ENCODE measurements at regions not wholly inside any gene's neighbourhood (a gene's known extent, or its start where the extent isn't known, plus 50 kb on each side); places are given as distances from the start of the nearest gene placed in this dataset.

DNA sequence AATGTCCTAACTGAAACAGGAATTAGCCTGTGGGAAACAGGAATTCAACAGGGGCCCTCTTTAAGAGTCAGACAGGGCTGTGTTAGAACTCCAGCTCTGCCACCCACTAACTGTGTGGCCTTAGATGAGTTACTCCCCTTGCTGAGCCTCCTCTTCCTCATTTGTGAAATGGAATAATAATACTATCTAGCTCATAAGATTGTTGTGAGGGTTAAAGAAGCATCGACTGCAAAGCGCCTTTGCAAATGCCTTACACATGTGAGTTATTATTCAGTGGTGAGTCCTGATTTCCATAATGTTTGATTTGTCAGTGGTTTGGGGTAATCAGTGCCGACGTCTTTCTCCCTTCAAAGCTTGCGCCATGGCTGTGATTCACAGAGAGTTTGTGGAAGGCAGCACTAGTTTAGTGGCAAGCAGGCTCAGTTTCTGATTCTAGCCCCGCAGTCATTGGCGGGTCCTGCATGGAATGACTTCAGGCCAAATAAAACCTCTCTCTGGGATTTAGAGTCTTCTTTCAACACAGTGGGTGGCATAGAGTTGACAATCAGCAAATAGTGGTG is 388.5 kb downstream of the PLPP3 start:
- no peaks in the 10 kb centered on the region for H3K36me3 ChIP-seq (ENCODE audit: control insufficient read depth, insufficient read depth, low read length)
- no peaks in the 10 kb centered on the region for H3K4me1 ChIP-seq (ENCODE audit: control insufficient read depth, insufficient read depth, low read length, poor library complexity, severe bottlenecking)
- no peak for DNase-seq
- H3K27me3 ChIP-seq (replicated peaks; ENCODE audit: control insufficient read depth, insufficient read depth, low read length, poor library complexity, severe bottlenecking) = no peaks in the 10 kb centered on the region
- H3K4me3 ChIP-seq (ENCODE audit: insufficient read depth, low read depth, low read length, poor library complexity, severe bottlenecking) = no peak overlapping the region
- no peak overlapping the region for H3K27ac ChIP-seq (ENCODE audit: insufficient read depth, low read length, poor library complexity, severe bottlenecking)
- H3K9me3 ChIP-seq (ENCODE audit: control insufficient read depth, low read length) = no peaks in the 10 kb centered on the region

DNA sequence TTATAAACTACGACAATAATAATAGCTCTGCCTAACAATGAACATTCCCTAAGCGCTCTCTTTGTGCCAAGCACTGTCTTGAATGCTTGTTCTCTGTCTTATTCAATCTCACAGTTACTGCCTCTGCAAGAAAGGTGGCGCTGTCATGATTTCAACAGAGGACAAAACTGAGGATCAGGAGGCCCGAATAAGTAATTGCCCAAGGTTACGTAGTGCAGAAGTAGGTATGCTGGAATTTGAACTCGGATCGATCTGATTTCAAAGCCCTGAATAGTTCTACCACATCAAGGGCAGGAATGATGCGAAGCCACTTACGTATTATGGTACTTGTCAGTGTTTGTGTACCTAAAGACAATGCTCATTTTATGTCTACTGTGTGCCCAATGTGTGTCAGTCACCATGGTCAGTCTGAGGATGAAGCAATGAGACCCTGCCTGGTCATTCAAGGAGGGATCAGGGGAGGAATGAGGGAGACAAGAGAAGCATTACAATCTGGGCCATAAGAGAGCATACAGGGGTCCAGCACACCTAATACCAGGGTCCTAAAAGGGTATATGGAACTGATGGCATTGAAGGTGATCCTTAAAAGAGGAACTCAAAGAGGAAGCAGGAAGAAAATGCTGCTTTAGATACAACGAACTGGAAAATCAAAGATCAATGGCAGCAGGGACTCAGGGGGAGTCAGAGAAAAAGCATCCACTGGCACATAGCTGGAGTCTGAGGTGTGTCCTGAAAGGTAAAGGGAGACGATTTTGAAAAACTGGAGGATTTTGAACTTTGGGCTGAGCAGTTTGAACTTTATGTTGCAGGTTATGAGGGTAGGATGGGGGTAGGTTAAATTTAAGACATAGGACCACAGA is 389.2 kb downstream of the PLPP3 start:
- H3K27me3 ChIP-seq (replicated peaks; ENCODE audit: control insufficient read depth, insufficient read depth, low read length, poor library complexity, severe bottlenecking) = no peaks in the 10 kb centered on the region
- H3K9me3 ChIP-seq (ENCODE audit: control insufficient read depth, low read length) = no peaks in the 10 kb centered on the region
- DNase-seq = no peak
- H3K36me3 ChIP-seq (ENCODE audit: control insufficient read depth, insufficient read depth, low read length) = no peaks in the 10 kb centered on the region
- no peak overlapping the region for H3K4me3 ChIP-seq (ENCODE audit: insufficient read depth, low read depth, low read length, poor library complexity, severe bottlenecking)
- no peak overlapping the region for H3K27ac ChIP-seq (ENCODE audit: insufficient read depth, low read length, poor library complexity, severe bottlenecking)
- H3K4me1 ChIP-seq (ENCODE audit: control insufficient read depth, insufficient read depth, low read length, poor library complexity, severe bottlenecking) = no peaks in the 10 kb centered on the region

DNA sequence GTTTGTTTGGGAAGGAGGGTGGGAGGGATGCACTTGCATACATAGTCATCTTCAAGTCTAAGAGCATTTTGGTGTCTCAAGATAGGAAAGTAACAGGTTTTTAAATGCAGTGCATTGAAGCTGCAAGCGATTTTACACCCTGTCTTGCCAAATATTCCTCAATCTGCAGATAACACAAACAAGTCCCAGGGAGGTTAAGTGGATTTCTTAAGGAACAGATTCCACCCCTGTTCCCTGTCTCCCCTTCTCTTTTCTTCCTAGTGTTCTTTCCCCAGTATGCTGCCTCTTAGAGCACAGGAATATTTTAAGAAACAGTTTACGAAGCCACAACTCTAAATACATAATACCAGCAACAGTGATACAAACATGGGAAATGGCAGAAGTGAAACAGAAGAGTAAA is 389.9 kb downstream of the PLPP3 start:
- Histone ChIP-seq H3K36me3 (ENCODE audit: control insufficient read depth, insufficient read depth, low read length) (no peaks in the 10 kb centered on the region), H3K9me3 (ENCODE audit: control insufficient read depth, low read length) (no peaks in the 10 kb centered on the region), H3K27me3 (replicated peaks; ENCODE audit: control insufficient read depth, insufficient read depth, low read length, poor library complexity, severe bottlenecking) (no peaks in the 10 kb centered on the region), H3K27ac (ENCODE audit: insufficient read depth, low read length, poor library complexity, severe bottlenecking) (no peak overlapping the region), H3K4me1 (ENCODE audit: control insufficient read depth, insufficient read depth, low read length, poor library complexity, severe bottlenecking) (no peaks in the 10 kb centered on the region), H3K4me3 (ENCODE audit: insufficient read depth, low read depth, low read length, poor library complexity, severe bottlenecking) (no peak overlapping the region)
- no peak for DNase-seq

DNA sequence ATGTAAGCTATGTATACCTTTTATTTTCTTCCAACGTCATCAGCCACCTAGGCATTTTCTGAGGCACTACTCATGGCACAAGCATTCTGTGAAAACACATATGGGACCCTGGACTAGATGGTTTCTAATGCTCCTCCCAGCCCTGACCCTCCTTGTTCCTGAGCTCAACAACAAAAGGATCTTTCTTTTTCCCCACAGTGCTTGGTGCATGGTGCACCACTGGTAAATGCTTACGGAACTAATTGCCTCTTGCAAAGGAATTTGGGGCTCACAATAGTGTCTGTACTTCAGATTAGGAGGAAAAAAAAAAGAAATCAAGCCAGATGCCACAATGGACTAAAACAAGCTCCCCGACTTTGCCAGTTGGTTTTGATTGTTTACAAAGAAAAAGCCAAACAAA is 390.5 kb downstream of the PLPP3 start:
- Histone ChIP-seq H3K27ac (ENCODE audit: insufficient read depth, low read length, poor library complexity, severe bottlenecking) (no peak overlapping the region), H3K36me3 (ENCODE audit: control insufficient read depth, insufficient read depth, low read length) (no peaks in the 10 kb centered on the region), H3K4me3 (ENCODE audit: insufficient read depth, low read depth, low read length, poor library complexity, severe bottlenecking) (no peak overlapping the region), H3K27me3 (replicated peaks; ENCODE audit: control insufficient read depth, insufficient read depth, low read length, poor library complexity, severe bottlenecking) (no peaks in the 10 kb centered on the region), H3K9me3 (ENCODE audit: control insufficient read depth, low read length) (no peaks in the 10 kb centered on the region), H3K4me1 (ENCODE audit: control insufficient read depth, insufficient read depth, low read length, poor library complexity, severe bottlenecking) (no peaks in the 10 kb centered on the region)
- no peak for DNase-seq

DNA sequence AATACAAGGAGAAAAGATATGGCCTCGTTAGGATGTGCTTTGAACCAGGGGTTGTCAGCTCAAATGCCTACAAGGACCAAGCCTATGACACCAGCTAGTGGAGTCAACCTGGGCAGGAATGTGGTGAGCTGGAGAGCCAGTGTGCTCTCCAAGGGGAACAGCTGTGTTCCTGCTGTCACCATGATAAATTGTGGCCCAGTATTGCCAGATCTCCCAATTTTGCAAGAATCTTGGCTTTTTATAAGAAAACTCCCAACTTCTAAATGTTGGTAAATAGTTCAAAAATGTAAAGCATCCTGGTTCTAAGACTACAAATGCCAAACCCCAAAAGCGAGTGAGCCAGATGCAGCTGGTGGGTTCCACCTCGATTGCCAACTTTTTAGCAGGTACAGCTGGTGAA is 391.1 kb downstream of the PLPP3 start:
- no peak for DNase-seq
- Histone ChIP-seq H3K27ac (ENCODE audit: insufficient read depth, low read length, poor library complexity, severe bottlenecking) (no peak overlapping the region), H3K4me1 (ENCODE audit: control insufficient read depth, insufficient read depth, low read length, poor library complexity, severe bottlenecking) (no peaks in the 10 kb centered on the region)

DNA sequence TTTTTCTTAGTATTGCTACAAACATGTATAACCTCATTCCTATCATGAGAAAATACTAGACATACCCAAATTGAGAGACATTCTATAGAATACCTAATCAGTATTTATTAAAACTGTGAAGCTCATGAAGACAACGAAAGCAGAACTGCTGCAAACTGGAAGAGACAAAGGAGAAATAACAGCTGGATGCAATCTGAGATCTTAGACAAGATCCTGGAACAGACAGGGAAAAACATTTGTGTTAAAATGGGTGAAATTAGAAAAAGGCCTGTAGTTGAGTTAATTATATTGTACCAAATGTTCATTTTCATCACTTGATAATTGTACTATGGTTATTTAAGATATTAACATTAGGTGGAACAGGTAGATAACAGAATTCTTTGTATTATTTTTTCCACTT is 392.0 kb downstream of the PLPP3 start:
- Histone ChIP-seq H3K9me3 (ENCODE audit: control insufficient read depth, low read length) (no peaks in the 10 kb centered on the region), H3K4me3 (ENCODE audit: insufficient read depth, low read depth, low read length, poor library complexity, severe bottlenecking) (no peak overlapping the region), H3K36me3 (ENCODE audit: control insufficient read depth, insufficient read depth, low read length) (no peaks in the 10 kb centered on the region), H3K4me1 (ENCODE audit: control insufficient read depth, insufficient read depth, low read length, poor library complexity, severe bottlenecking) (no peaks in the 10 kb centered on the region), H3K27ac (ENCODE audit: insufficient read depth, low read length, poor library complexity, severe bottlenecking) (no peak overlapping the region), H3K27me3 (replicated peaks; ENCODE audit: control insufficient read depth, insufficient read depth, low read length, poor library complexity, severe bottlenecking) (no peaks in the 10 kb centered on the region)
- no peak for DNase-seq

More for the DNA sequence above, 391.1 kb downstream of the PLPP3 start:
- no peak overlapping the region for H3K4me3 ChIP-seq (ENCODE audit: insufficient read depth, low read depth, low read length, poor library complexity, severe bottlenecking)
- no peaks in the 10 kb centered on the region for H3K9me3 ChIP-seq (ENCODE audit: control insufficient read depth, low read length)
- no peaks in the 10 kb centered on the region for H3K27me3 ChIP-seq (replicated peaks; ENCODE audit: control insufficient read depth, insufficient read depth, low read length, poor library complexity, severe bottlenecking)
- no peaks in the 10 kb centered on the region for H3K36me3 ChIP-seq (ENCODE audit: control insufficient read depth, insufficient read depth, low read length)

DNA sequence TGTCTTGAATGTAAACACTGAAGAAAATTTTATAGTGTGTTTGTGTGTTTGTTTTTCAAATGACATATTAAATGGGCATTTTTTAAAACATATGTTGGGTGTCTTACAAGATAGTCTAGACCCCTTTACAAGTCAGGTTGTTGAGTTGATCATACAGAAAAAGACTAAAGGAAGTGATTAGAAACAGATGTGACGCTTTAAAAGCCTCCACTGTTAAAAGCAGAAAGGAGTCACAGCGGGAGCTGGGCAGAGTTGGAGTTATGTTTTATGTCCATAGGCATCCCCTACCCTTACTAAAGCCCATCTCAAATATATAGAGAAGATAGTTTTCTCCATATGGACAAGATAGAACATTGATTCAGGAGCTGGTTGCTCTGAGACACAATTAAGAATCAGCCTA is 393.9 kb downstream of the PLPP3 start:
- H3K27ac ChIP-seq (ENCODE audit: insufficient read depth, low read length, poor library complexity, severe bottlenecking) = no peak overlapping the region
- no peaks in the 10 kb centered on the region for H3K9me3 ChIP-seq (ENCODE audit: control insufficient read depth, low read length)
- no peaks in the 10 kb centered on the region for H3K36me3 ChIP-seq (ENCODE audit: control insufficient read depth, insufficient read depth, low read length)
- H3K4me1 ChIP-seq (ENCODE audit: control insufficient read depth, insufficient read depth, low read length, poor library complexity, severe bottlenecking) = no peaks in the 10 kb centered on the region
- H3K4me3 ChIP-seq (ENCODE audit: insufficient read depth, low read depth, low read length, poor library complexity, severe bottlenecking) = no peak overlapping the region
- DNase-seq = no peak
- H3K27me3 ChIP-seq (replicated peaks; ENCODE audit: control insufficient read depth, insufficient read depth, low read length, poor library complexity, severe bottlenecking) = no peaks in the 10 kb centered on the region

DNA sequence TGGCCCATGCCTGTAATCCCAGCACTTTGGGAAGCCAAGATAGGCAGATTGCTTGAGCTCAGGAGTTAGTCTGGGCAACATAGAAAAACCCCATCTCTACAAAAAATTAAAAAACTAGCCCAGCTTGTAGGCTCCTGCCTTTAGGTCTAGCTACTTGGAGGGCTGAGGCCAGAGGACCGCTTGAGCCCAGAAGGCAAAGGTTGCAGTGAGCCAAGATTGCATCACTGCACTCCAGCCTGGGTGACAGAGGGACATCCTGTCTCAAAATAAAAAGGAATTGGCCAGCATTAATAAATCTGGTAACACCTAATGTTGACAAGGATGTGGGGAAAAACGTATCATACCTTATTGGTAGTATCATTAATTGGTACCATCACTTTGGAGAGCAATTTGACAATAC is 396.2 kb downstream of the PLPP3 start:
- H3K4me1 ChIP-seq (ENCODE audit: control insufficient read depth, insufficient read depth, low read length, poor library complexity, severe bottlenecking) = no peaks in the 10 kb centered on the region
- no peaks in the 10 kb centered on the region for H3K27me3 ChIP-seq (replicated peaks; ENCODE audit: control insufficient read depth, insufficient read depth, low read length, poor library complexity, severe bottlenecking)
- no peaks in the 10 kb centered on the region for H3K9me3 ChIP-seq (ENCODE audit: control insufficient read depth, low read length)
- H3K4me3 ChIP-seq (ENCODE audit: insufficient read depth, low read depth, low read length, poor library complexity, severe bottlenecking) = no peak overlapping the region
- no peak overlapping the region for H3K27ac ChIP-seq (ENCODE audit: insufficient read depth, low read length, poor library complexity, severe bottlenecking)
- H3K36me3 ChIP-seq (ENCODE audit: control insufficient read depth, insufficient read depth, low read length) = no peaks in the 10 kb centered on the region
- no peak for DNase-seq

DNA sequence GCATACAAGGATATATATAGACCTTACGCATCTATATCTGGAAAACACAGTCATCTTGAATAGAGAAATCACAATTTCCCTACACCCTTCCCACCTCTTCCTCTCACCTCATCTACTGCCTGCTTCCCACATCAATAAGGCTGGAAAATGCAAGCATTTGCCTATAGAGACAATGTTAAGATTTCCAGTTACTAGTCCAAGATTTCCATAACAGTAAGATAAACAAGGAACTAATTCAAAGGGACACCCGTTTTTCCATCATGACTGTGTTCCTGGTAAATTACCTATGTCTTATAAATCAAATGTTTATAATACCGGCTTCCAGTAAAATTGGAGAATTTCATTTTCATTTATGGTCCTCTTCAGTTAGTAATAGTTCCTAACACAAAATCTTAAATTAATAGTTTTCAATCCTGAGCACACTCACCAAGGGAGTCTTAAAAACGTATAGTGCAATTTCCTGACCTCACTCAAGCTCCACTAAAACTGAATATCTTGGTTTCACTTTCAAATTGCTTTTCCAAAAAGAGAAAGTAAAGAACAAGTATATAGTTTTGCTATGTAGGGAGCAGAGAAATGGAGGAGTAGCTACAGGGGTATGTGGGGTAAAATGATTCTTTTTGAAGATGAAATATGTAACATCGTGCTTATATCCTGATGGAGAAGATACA is 398.7 kb downstream of the PLPP3 start:
- Histone ChIP-seq H3K36me3 (ENCODE audit: control insufficient read depth, insufficient read depth, low read length) (no peaks in the 10 kb centered on the region), H3K27me3 (replicated peaks; ENCODE audit: control insufficient read depth, insufficient read depth, low read length, poor library complexity, severe bottlenecking) (no peaks in the 10 kb centered on the region), H3K4me1 (ENCODE audit: control insufficient read depth, insufficient read depth, low read length, poor library complexity, severe bottlenecking) (no peaks in the 10 kb centered on the region), H3K4me3 (ENCODE audit: insufficient read depth, low read depth, low read length, poor library complexity, severe bottlenecking) (no peak overlapping the region), H3K9me3 (ENCODE audit: control insufficient read depth, low read length) (no peaks in the 10 kb centered on the region), H3K27ac (ENCODE audit: insufficient read depth, low read length, poor library complexity, severe bottlenecking) (no peak overlapping the region)
- no peak for DNase-seq

DNA sequence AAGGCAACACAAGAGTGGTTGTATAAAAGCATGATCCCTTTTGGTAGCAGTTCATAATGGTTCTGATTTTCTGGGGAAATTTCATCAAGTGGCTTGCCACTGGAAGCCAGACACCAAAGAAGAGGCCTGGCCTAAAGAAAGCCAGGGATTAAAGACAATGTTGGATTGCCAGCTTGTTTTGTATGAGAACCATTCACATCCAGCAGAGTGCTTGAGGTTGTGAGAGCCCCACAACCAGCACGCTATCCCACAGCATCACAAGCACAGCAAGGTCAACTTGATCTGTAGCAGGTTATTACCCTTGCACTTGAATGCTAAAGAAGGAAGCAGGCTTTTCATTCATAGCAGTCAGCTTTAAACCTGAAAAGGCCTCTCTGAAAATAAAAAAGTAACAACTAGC is 399.8 kb downstream of the PLPP3 start:
- H3K9me3 ChIP-seq (ENCODE audit: control insufficient read depth, low read length) = no peaks in the 10 kb centered on the region
- H3K4me1 ChIP-seq (ENCODE audit: control insufficient read depth, insufficient read depth, low read length, poor library complexity, severe bottlenecking) = no peaks in the 10 kb centered on the region

More for the DNA sequence above, 399.8 kb downstream of the PLPP3 start:
- Histone ChIP-seq H3K36me3 (ENCODE audit: control insufficient read depth, insufficient read depth, low read length) (no peaks in the 10 kb centered on the region), H3K27ac (ENCODE audit: insufficient read depth, low read length, poor library complexity, severe bottlenecking) (no peak overlapping the region), H3K4me3 (ENCODE audit: insufficient read depth, low read depth, low read length, poor library complexity, severe bottlenecking) (no peak overlapping the region), H3K27me3 (replicated peaks; ENCODE audit: control insufficient read depth, insufficient read depth, low read length, poor library complexity, severe bottlenecking) (no peaks in the 10 kb centered on the region)
- DNase-seq = no peak
